T-cell (primary cell): ENCODE measurements at regions not wholly inside any gene's neighbourhood (a gene's known extent, or its start where the extent isn't known, plus 50 kb on each side); places are given as distances from the start of the nearest gene placed in this dataset.

ENCODE experiments used
- ATAC-seq, 4 experiments: fragments of 200-7000 bp in 3 of 4; fragments of 150-1000 bp in 1 of 4; cut with Tn5 transposase; replicated peaks in 1 of 4; 1 replicate in 3 of 4; 2 replicates in 1 of 4; pipeline ENCODE4 v1.10.0; 2021; ENCODE audit warnings: moderate library complexity in 3 of 4, mild to moderate bottlenecking in 2 of 4, moderate number of reproducible peaks in 1 of 4
- CTCF ChIA-PET, 2 donors: fragments of 300-600 bp; sonication (Branson Sonifier 250); formaldehyde crosslinking; loops; one replicate each; lab custom pipeline; 2022; ENCODE audit warnings: antibody characterized with exemption in 2 of 2; lab: Charles Lee
- POLR2A ChIA-PET, 2 donors: fragments of 300-600 bp; sonication (Branson Sonifier 250); formaldehyde crosslinking; loops; one replicate each; lab custom pipeline; 2022; ENCODE audit warnings: antibody characterized with exemption in 2 of 2; lab: Charles Lee
- DNase-seq, 35 experiments: peaks; one replicate each; pipeline versions ENCODE4 v3.0.0 to v3.0.0-alpha.2; 2013 to 2023
- H3K27ac ChIP-seq: one replicate; pipeline ENCODE4 v1.5.1; 2013; ENCODE audit warnings: low read length
- H3K27me3 ChIP-seq, 2 experiments: replicated peaks in 1 of 2; 1 replicate in 1 of 2; 2 replicates in 1 of 2; pipeline versions ENCODE4 v1.6.1 to v1.7.0; 2013; ENCODE audit warnings: low read length in 1 of 2, mixed read lengths in 1 of 2; ENCODE audit not compliant: control insufficient read depth in 2 of 2, insufficient read depth in 2 of 2; ENCODE audit errors: extremely low read depth in 1 of 2
- H3K36me3 ChIP-seq, 2 donors: 1 replicate in 1 of 2; 2 replicates in 1 of 2; pipeline versions ENCODE4 v1.6.1 to v1.7.0; 2013; ENCODE audit warnings: low read length in 1 of 2; ENCODE audit not compliant: control insufficient read depth in 2 of 2, insufficient read depth in 1 of 2; ENCODE audit errors: extremely low read depth in 1 of 2
- H3K4me1 ChIP-seq, 2 experiments: 1 replicate in 1 of 2; 2 replicates in 1 of 2; pipeline versions ENCODE4 v1.6.1 to v1.7.0; 2013; ENCODE audit warnings: low read length in 2 of 2, mixed read lengths in 1 of 2; ENCODE audit not compliant: insufficient read depth in 2 of 2, control insufficient read depth in 1 of 2; ENCODE audit errors: extremely low read depth in 1 of 2
- H3K4me3 ChIP-seq, 2 donors: 1 replicate in 1 of 2; 2 replicates in 1 of 2; pipeline versions ENCODE4 v1.5.1 to v1.7.0; 2013; ENCODE audit warnings: mild to moderate bottlenecking in 2 of 2, low read length in 1 of 2, moderate library complexity in 1 of 2; ENCODE audit not compliant: control insufficient read depth in 1 of 2; ENCODE audit errors: extremely low read depth in 1 of 2
- H3K9me3 ChIP-seq: 2 replicates; pipeline ENCODE4 v1.7.0; 2013
- H3K27ac Mint-ChIP-seq, 2 donors: one replicate each; pipeline ENCODE4 v1.8.0; 2020 to 2021; ENCODE audit warnings: mild to moderate bottlenecking in 2 of 2, mixed read lengths in 2 of 2
- H3K27me3 Mint-ChIP-seq, 2 donors: one replicate each; pipeline ENCODE4 v1.8.0; 2021 to 2022; ENCODE audit warnings: mixed read lengths in 2 of 2
- H3K36me3 Mint-ChIP-seq: one replicate; pipeline ENCODE4 v1.8.0; 2021; ENCODE audit warnings: mixed read lengths
- H3K4me1 Mint-ChIP-seq, 3 donors: one replicate each; pipeline ENCODE4 v1.8.0; 2020 to 2022; ENCODE audit warnings: mixed read lengths in 3 of 3, mild to moderate bottlenecking in 1 of 3
- H3K4me3 Mint-ChIP-seq, 3 donors: one replicate each; pipeline ENCODE4 v1.8.0; 2020 to 2022; ENCODE audit warnings: mild to moderate bottlenecking in 3 of 3, mixed read lengths in 3 of 3, moderate library complexity in 3 of 3
- H3K9me3 Mint-ChIP-seq, 3 donors: one replicate each; pipeline ENCODE4 v1.8.0; 2020 to 2022; ENCODE audit warnings: mixed read lengths in 3 of 3
- WGBS: methylation state at CpG from one replicate; pipeline ENCODE4 v1.1.5; 2013; ENCODE audit warnings: missing lambda C conversion rate; ENCODE audit not compliant: insufficient coverage; 5-methylcytosine and 5-hydroxymethylcytosine counted together

DNA sequence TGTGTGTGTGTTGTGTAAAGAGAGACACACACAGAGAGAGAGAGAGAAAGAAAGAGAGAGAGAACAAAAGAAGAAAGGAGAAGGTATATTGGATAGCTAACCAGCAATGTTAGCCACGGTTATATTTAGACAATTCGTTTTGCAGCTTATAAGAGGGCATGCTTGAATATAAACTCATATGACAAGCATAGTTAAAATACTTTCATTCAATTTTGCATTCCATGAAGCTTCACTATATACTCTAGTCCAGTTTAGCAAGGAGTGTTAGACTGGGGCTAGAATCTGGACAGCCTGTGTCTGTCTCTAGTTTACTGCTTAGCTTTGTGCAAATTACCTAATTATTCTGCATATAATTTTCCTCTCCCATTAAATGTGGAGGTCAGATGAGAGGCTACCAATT, 525.9 kb upstream of the ZFP42 start:
- no CpG with 5 or more reads among the region's 2 CpGs for WGBS
- peaks cover 18% of the 10 kb centered on the region in 3 donors for H3K9me3 Mint-ChIP-seq
- H3K27ac Mint-ChIP-seq: no peak overlapping the region
- ATAC-seq (no peak), DNase-seq (no peak)
- Histone ChIP-seq H3K9me3 (no peaks in the 10 kb centered on the region), H3K27me3 (no peaks in the 10 kb centered on the region), H3K4me1 (no peaks in the 10 kb centered on the region), H3K27ac (no peak overlapping the region), H3K36me3 (no peaks in the 10 kb centered on the region), H3K4me3 (no peak overlapping the region)
- H3K4me3 Mint-ChIP-seq: no peak overlapping the region
- POLR2A ChIA-PET: no interaction called here
- H3K27me3 Mint-ChIP-seq: no peaks in the 10 kb centered on the region
- H3K36me3 Mint-ChIP-seq: no peaks in the 10 kb centered on the region
- CTCF ChIA-PET: no interaction called here
- H3K4me1 Mint-ChIP-seq: no peaks in the 10 kb centered on the region

DNA sequence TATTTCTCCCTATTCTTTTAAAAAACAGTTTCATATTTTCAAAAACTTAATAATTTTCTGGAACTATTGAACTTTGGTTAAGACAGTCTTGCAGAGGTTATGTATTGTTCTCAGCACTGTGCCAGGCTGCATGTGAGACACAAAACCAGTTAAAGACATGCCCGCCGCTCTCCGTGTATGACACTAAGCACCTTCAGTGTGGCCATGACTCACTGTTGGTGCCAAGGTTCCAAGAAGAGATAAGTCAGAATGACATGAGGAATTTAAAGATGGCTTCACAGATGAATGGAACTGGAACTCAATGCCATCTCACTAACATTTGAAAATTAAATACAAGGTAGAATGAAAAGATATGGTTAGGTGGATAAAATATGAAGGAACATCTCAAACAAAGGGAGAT, 525.5 kb upstream of the ZFP42 start:
- Histone ChIP-seq H3K9me3 (no peaks in the 10 kb centered on the region), H3K36me3 (no peaks in the 10 kb centered on the region), H3K27me3 (no peaks in the 10 kb centered on the region), H3K4me3 (no peak overlapping the region), H3K4me1 (no peaks in the 10 kb centered on the region), H3K27ac (no peak overlapping the region)
- Mint-ChIP-seq H3K4me1 (no peaks in the 10 kb centered on the region), H3K4me3 (no peak overlapping the region), H3K27me3 (no peaks in the 10 kb centered on the region), H3K27ac (no peak overlapping the region), H3K9me3 (peaks cover 18 to 22% (median 21%) of the 10 kb centered on the region in 3 donors), H3K36me3 (no peaks in the 10 kb centered on the region)
- WGBS: 90% methylated on average over 3 of the region's 3 CpGs
- POLR2A ChIA-PET: no interaction called here
- ATAC-seq (no peak), DNase-seq (no peak)
- CTCF ChIA-PET: no interaction called here

DNA sequence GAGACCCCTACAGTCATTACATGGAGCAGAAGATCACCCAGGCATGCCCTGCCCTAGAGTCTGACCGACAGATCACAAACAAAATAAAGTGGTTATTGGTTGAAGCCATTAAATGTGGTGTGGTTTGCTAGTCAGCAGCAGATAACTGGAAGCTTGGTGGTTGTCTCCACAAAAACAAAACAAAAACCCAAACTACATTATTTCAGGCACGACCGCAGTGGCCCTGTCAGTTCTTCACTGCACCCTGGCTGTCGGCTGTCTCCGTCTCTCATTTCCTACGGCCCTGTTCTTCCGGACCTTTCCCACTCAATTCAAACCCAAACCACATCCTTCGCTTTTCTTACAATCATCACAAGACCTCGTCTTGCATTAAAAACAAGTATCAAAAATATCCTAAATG, 521.3 kb upstream of the ZFP42 start:
- 77% methylated on average over 4 of the region's 9 CpGs for WGBS
- ChIA-PET CTCF (no interaction called here), POLR2A (no interaction called here)
- Histone ChIP-seq H3K4me3 (no peak overlapping the region), H3K27ac (no peak overlapping the region), H3K27me3 (no peaks in the 10 kb centered on the region), H3K4me1 (no peaks in the 10 kb centered on the region), H3K9me3 (peaks cover 2% of the 10 kb centered on the region), H3K36me3 (no peaks in the 10 kb centered on the region)
- Mint-ChIP-seq H3K4me1 (no peaks in the 10 kb centered on the region), H3K36me3 (no peaks in the 10 kb centered on the region), H3K9me3 (peaks cover 11 to 15% (median 15%) of the 10 kb centered on the region in 3 donors), H3K27ac (no peak overlapping the region), H3K27me3 (no peaks in the 10 kb centered on the region), H3K4me3 (no peak overlapping the region)
- DNase-seq (no peak), ATAC-seq (no peak)

DNA sequence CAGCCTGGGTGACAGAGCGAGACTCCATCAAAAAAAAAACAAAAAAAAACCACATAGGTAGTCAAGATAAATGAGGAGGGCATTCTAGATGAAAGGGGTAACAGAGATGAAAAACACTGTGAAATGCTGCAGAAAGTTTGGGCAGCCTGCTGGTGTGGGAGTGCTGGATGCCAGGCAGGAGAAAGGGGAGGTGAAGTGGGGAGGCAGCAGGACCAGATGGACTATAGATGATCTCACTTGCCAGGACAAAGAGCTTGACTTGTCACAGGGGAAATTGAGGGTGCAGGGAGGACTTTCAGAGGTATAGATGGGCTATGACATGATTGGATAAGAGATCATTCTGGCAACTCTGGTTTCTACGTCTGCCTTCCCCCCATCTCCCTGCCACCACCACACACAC, 519.7 kb upstream of the ZFP42 start:
- peaks cover 2% of the 10 kb centered on the region for H3K9me3 ChIP-seq
- peaks cover 14 to 24% (median 16%) of the 10 kb centered on the region in 3 donors for H3K9me3 Mint-ChIP-seq
- WGBS: no CpG with 5 or more reads among the region's 2 CpGs
- POLR2A ChIA-PET: no interaction called here
- no peaks in the 10 kb centered on the region for H3K4me1 Mint-ChIP-seq
- H3K36me3 Mint-ChIP-seq: no peaks in the 10 kb centered on the region
- no peak overlapping the region for H3K27ac ChIP-seq
- DNase-seq (no peak), ATAC-seq (no peak)
- no peaks in the 10 kb centered on the region for H3K27me3 ChIP-seq
- no peaks in the 10 kb centered on the region for H3K27me3 Mint-ChIP-seq
- H3K4me3 Mint-ChIP-seq: no peak overlapping the region
- no peaks in the 10 kb centered on the region for H3K4me1 ChIP-seq
- no peaks in the 10 kb centered on the region for H3K36me3 ChIP-seq
- no peak overlapping the region for H3K4me3 ChIP-seq
- no peak overlapping the region for H3K27ac Mint-ChIP-seq
- CTCF ChIA-PET: no interaction called here

DNA sequence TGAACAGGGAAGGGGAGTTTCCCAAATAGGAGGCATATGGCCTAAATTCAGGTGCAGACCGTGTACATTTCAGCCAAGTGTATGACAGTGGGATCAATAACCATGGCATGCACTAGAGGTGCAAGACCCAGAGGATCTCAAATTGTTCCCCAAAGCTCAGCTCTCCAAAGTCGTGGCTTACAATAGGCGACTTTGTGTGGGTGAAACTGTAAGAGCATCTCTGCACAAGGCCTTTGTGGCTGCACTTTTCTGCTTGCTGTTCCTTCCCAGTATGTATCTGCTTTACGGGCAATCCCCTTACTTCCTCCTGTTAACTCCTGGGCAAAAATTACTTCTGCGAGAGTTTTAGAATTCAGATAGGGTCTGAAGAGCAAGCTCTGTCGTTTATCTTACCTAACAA, 518.3 kb upstream of the ZFP42 start:
- ChIA-PET POLR2A (no interaction called here), CTCF (no interaction called here)
- Mint-ChIP-seq H3K4me3 (no peak overlapping the region), H3K9me3 (peaks cover 10 to 19% (median 13%) of the 10 kb centered on the region in 3 donors), H3K36me3 (no peaks in the 10 kb centered on the region), H3K4me1 (no peaks in the 10 kb centered on the region), H3K27me3 (no peaks in the 10 kb centered on the region), H3K27ac (no peak overlapping the region)
- no peak overlapping the region for H3K27ac ChIP-seq
- peaks cover 2% of the 10 kb centered on the region for H3K9me3 ChIP-seq
- no peaks in the 10 kb centered on the region for H3K4me1 ChIP-seq
- DNase-seq (no peak), ATAC-seq (no peak)
- H3K27me3 ChIP-seq: no peaks in the 10 kb centered on the region
- H3K4me3 ChIP-seq: no peak overlapping the region
- 33% methylated on average over 2 of the region's 6 CpGs for WGBS
- no peaks in the 10 kb centered on the region for H3K36me3 ChIP-seq

DNA sequence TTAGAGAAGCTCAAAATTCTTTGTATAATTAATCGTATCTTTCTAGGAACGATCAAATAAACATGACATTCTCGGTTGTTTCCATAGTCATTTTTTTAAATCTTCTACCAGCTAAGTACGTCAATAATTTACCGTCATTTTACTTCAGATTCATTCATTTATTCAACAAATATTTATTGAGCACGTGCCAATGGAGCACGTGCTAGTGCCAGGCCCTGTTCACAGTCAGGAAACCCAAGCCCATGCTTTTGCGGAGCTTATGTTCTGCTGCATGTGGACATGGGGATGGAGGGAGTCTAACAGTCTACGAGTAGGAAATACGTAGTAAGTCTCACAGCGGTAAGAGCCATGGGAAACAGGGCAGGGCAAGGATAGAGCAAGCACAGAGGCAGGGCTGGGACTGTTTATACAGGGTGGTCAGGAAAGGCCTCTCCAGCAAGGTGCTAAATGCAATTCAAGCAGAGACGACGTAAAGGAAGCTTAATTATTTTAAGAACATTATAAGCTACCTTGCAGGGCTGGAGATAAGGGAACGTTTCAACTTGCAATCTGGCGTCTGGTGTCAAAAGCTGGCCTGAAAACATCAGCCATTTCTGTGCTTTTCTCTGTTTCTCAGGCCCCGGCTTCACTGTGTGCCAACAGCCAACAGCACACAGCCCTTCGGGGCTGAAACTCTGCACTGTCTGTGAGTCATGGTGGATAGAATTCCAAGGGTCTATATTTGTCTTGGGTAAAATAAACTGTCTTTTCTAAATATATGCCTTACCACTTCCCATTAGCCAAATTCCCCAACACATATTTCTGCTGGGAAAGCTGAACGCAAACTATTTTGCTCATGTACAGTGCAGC, 517.1 kb upstream of the ZFP42 start:
- ChIA-PET CTCF (no interaction called here), POLR2A (no interaction called here)
- no peak overlapping the region for H3K4me3 Mint-ChIP-seq
- no peaks in the 10 kb centered on the region for H3K4me1 Mint-ChIP-seq
- 64% methylated on average over 12 of the region's 18 CpGs for WGBS
- no peak overlapping the region for H3K27ac Mint-ChIP-seq
- H3K27ac ChIP-seq: no peak overlapping the region
- H3K27me3 ChIP-seq: no peaks in the 10 kb centered on the region
- no peak overlapping the region for H3K4me3 ChIP-seq
- peaks cover 2% of the 10 kb centered on the region for H3K9me3 ChIP-seq
- H3K36me3 ChIP-seq: no peaks in the 10 kb centered on the region
- ATAC-seq (no peak), DNase-seq (no peak)
- H3K4me1 ChIP-seq: no peaks in the 10 kb centered on the region
- no peaks in the 10 kb centered on the region for H3K27me3 Mint-ChIP-seq
- peaks cover 10 to 19% (median 15%) of the 10 kb centered on the region in 3 donors for H3K9me3 Mint-ChIP-seq
- no peaks in the 10 kb centered on the region for H3K36me3 Mint-ChIP-seq
